GM18858 (cell line): ENCODE measurements at regions not wholly inside any gene's neighbourhood (a gene's known extent, or its start where the extent isn't known, plus 50 kb on each side); places are given as distances from the start of the nearest gene placed in this dataset.

ENCODE experiments used
- ATAC-seq: cut with Tn5 transposase; IDR thresholded peaks from one replicate; pipeline ENCODE4 v1.9.1; 2021; ENCODE audit not compliant: unreplicated experiment

DNA sequence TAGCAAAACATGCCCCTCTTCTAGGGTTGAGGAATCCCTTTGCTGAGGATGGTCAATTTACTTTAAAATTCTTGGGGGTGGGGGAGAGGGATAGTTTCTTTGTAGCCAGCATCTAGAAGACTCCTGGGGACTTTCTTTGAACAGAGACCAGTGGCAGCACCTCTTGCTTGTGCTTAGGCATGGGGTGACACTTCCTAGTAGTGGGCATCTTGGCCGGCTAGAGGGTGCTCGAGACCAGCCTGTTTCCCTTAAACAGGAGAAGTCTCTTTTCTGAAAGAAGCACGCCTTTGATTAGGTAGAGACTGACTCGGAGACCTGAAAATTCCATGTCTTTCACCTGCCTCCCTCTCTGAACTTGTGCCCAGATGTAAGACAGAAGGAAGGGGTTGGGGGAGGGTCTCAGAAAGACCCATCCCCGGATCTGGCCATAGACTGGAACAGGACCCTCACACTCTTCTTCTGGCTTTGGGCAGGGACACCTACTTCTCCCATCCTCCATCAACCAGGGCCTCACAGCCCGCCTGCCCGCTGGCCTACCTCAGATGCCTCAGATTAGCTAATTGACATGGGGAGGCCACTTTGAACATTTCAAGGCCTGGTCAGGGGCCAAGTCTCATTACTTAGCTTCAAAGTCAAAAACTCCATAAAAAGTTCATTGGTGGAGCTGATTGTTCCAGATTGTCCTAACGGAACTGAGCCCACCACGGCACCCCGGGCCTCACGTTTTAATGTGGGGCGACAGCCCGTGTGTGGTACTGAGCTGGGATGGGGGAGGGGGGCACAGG is 172.2 kb downstream of the CDC5L start:
- no peak for ATAC-seq

- ATAC-seq: no peak
Observed at GRCh38 chr6:44560458-44561059, 173.1 kb downstream of the CDC5L start.

GRCh38 chr6:44561060-44561623 is 173.6 kb downstream of the CDC5L start:
- no peak for ATAC-seq

- no peak for ATAC-seq
Observed at GRCh38 chr6:44561832-44562665, 174.5 kb downstream of the CDC5L start.

GRCh38 chr6:44563397-44563796 is 175.9 kb downstream of the CDC5L start:
- ATAC-seq: no peak

DNA sequence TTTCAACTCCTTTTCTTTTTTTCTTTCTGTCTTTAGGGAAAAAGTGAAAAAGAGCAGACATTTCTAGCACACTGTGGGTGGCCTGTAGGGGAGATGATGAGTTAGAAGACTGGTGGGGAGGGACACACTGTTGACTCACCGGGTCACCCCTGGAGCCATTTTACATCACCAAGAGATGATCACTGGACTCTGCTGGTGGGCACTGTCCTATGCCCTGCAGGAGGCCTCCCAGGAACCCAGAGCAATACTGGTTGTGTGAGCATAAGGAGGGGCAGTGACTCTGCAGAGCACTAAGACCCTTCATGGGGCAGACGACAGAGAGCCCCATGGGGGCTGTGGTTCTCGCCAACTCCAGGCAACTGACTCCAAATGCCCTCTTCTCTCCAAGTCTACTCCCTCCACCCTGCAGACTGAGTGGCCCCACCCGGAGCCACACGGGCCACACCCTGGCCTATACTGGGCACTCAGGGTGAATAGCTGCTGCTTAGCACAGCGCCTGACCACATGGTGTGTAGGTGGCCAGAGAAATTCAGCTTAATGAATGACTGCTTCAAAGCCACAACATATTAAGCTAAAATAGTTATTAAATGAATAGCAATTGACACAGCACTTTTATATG is 177.5 kb downstream of the CDC5L start:
- no peak for ATAC-seq

- ATAC-seq: no peak
Observed at GRCh38 chr6:44567406-44567805, 179.9 kb downstream of the CDC5L start.

- ATAC-seq: no peak
Observed at GRCh38 chr6:44569131-44569530, 181.6 kb downstream of the CDC5L start.

DNA sequence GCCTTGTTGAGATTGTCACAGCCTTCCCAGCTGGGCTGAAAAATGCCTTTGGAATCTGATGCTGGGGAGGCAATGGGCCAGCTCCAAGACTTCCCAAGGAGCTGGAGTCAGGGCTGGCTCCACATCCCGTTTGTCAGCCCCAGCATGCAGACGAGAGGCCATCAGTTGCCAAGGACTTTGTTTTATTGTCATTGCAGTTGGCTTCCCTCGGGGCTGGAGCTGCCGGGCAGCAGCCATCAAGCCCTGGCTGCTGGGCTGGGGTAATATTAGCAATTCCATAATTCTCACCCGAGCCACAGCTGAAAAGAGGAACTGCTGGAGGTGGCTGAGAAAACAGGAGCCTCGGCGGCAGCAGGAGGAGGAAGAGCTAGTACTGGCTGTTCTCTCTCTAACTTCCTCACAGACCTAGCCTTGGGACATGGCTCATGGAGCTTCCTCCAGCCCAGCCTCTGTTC is 182.5 kb downstream of the CDC5L start:
- no peak for ATAC-seq

GRCh38 chr6:44571510-44571909 is 184.0 kb downstream of the CDC5L start:
- ATAC-seq: no peak

- ATAC-seq: no peak
Observed at GRCh38 chr6:44572346-44572745, 184.8 kb downstream of the CDC5L start.

DNA sequence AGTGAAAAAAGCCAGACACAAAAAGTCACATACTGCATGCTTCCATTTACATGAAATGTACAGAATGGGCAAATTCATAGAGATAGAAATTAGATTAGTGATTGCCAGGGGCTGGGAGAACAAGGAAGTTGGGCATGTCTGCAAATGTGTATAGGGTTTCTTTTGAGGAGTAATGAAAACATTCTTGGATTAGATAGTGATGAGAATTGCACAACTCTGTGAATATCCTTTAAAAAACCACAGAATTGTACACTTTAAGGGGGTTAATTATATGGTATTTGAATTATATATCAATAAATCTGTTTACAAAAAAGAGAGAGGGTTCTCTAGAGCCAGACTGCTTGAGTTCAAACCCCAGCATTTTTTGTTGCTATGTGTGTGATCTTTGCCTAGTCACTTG is 188.1 kb downstream of the CDC5L start:
- no peak for ATAC-seq

GRCh38 chr6:44576132-44576631 is 188.7 kb downstream of the CDC5L start:
- no peak for ATAC-seq

DNA sequence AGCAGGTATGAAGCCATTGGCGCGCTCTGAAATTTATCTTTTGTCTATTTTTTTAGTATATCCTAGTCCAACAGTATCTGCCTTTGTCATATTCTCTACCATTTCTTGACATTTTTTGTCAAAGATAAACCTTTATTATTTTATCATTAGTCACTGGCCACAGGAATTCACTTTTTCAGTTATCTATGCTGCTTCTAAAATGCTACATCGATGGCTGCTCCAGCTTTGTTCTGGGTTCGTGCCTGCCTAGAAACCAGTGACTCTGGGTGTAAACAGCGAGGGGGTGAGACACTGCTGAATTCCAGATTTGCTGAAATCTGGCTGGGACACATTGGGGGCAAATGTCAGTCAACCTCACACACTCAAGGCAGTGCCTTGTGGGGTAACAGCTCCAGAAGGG is 193.4 kb downstream of the CDC5L start:
- ATAC-seq: no peak

GRCh38 chr6:44582930-44583329 is 195.4 kb downstream of the CDC5L start:
- no peak for ATAC-seq

DNA sequence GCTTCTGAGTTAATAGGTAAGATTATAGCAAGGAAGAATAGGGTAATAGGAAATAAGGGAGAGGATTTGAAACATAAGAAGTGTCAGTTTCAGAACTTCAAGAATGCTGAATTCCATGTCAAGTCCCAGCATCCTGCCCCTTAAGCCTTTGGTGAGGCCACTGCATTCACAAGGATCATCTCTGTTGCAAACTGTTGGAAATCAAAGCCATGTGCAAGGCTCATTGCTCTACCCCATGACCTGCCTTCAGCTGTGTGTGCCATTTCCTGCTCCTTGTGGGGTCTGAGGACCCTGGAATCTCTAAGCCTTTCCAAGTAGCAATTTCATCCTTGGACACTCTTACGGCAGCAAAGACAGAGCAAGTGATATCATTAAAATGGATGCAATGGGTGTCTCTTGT is 203.0 kb downstream of the CDC5L start:
- no peak for ATAC-seq

DNA sequence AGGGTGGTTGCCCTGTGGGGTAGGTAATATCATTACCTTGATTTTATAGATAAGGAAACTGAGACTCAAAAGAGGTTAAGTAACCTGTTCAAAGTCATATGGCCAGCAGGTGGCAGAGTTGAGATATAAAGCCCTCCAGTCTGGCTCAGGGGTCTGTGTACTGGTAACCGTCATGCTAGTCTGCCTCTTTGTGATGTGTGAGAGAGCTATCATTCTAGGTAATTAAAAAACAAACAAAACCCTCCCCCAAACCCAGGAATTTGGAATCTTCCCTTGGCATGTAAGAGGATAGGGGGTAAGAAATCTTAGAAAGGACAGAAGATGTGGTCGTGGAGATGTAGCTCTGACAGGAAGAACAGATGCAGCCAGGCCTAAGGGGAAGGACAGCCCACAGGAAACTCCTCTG is 206.0 kb downstream of the CDC5L start:
- no peak for ATAC-seq

- ATAC-seq: no peak
Observed at GRCh38 chr6:44594481-44594880, 207.0 kb downstream of the CDC5L start.

DNA sequence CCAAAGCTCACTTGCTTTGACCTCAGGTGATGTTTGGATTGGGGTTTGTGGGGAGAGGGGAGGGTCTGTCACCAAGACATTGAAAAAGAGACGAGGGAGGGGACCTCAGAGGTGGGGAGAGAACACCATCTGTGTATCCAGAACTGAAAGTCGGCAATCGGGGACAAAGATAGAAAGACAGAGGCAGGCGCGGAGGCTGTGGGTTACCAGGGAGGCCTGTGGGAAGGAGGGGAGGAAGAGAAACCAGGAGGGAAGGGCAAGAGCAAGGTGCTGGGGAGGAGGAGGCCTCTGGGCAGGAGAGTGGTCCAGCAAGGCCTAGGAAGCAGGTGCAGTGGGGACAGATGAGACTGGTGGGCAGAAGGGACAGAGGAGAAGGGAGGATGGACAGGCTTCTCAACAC is 211.2 kb downstream of the CDC5L start:
- no peak for ATAC-seq

DNA sequence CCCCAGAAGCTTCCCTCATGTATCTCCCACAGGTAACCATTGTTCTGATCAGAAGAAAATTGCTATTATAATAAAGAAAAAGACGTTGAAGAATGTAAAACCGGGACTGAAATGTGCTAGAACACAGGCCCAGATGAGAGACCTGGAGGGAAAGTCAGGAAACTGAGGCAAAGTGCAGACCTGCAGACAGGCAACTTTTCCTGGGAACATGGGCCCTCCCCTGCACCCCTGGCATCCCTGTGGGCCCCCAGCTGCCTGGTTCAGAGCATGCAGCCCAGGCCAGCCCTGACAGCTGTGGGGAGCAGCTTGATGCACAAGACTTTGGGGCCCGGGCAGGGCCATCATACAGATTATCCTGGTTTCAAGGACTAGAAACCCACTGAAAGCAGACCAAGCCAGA is 212.2 kb downstream of the CDC5L start:
- ATAC-seq: no peak
